ENCODE measurements at regions not wholly inside any gene's neighbourhood (a gene's known extent, or its start where the extent isn't known, plus 50 kb on each side); places are given as distances from the start of the nearest gene placed in this dataset.

DNA sequence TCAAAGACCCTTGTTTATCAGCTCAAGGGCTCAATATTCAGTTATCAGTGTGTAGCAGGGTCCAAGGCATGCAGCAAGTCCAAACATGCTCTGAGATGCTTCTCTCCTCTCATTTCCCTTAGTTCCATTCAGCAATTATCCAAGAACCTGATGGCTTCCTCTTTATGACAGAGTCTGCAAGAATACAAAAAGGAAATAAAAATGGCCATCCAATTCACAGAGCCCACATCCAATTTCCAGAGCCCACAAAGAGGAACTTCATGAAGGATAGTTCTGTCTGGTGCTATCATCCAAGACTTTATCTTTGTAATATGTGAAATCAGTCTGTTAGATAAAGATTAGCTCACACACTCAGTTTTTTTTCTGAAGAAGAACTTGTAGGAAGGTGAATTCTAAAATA lies 217.2 kb downstream of the LACC1 start:
- no peak for DNase-seq (ENCODE audit: low read depth in 2 of 2)

DNA sequence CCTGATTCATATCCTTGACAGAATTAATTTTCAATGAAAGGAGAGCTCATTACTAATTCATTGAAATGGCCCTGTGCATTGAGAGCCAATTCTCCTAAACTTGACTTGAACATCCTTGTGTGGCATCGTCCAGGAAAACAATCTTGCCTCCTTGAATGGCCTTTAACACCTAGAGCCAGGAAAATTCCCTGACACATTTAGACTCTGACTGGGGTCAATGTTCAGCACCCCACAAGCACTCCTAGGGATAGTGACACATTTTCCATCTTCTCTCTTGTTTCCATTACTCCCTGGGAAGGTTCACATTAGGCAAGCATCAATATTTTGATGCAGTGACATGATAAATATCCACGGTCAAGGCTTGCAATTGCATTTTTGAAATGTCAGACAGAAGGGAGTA lies 218.9 kb downstream of the LACC1 start:
- DNase-seq (ENCODE audit: low read depth in 2 of 2): no peak

DNA sequence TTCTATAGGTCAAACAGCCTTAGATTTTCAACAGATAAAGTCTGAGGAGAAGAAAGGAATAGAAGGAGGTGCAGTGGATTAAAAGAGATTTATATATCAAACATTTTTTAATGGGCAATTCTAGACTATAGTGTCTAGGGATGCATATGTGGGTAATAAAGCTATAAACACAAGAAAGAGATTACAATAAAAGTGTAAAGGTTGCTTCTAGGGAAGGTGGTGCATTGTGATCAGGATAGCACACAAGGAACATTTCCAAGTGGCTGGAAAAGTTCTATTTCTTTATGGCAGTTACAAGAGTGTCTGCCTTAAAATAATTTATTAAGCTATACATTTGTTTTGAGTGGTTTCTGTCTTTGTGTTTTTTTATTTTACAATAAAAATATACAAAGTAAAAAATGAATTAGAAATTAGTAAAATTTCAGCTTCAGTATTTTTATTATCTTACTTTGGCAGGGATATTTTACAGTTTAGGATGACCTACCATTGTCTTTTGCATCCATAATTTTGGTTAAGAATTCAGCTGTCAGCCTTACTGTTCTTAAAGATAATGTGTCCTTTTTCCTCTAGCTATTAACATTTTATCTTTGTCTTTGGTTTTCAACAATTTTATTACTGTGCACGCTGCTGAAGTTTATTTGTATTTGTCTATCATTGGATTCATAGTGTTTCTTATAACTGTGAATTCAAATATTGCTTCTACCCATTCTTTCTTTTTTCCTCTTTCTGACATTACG lies 221.8 kb downstream of the LACC1 start:
- DNase-seq (ENCODE audit: low read depth in 2 of 2): no peak

DNA sequence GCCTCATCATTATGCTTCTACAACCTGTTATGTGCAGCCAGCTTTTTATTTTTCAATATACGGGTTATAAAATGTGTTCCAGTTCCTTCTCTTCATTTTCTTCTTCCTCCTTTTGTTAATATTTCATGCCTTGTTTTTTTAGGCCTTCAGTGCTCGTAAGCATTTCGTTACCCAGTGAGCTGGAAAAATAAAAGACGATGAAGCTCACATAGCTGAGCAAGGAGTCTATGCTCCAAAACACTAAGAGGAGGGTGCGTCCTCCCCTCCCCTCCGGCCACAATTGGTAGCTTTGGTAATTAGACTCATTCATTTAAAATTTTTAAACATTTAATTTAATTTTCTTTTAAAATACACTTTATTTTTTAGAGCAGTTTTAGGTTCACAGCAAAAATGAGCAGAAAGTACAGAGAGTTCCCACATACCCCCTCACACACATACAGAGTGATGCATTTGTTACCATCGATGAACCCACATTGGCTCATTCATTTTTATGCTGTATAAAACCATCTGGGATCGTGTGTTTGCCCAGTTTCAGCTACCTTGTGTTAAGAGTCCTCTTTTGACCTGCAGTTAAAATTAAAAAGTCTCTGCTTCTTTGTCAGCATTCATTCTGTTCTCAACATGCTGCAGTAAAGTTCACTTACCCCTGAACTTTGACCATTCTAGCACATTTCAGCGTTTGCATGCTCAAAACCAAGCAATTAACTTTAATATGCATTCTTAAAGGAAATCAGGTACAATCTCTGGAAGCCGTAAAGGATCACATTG lies 223.9 kb downstream of the LACC1 start:
- no peak for DNase-seq (ENCODE audit: low read depth in 2 of 2)

DNA sequence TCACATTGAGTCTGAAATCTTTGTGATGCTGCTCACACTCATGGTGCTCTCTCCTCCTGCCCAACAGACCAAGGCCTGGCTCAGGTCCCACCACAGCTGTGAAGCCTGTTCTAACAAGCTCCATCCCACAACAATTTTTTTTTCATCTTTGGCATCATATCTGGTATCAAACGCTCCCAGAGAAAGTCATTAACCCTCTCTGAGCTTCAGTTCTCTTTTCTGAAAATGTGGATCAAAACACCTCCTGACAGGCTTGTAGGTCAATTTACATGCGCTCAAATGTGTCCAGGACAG lies 224.4 kb downstream of the LACC1 start:
- no peak for DNase-seq (ENCODE audit: low read depth in 2 of 2)

DNA sequence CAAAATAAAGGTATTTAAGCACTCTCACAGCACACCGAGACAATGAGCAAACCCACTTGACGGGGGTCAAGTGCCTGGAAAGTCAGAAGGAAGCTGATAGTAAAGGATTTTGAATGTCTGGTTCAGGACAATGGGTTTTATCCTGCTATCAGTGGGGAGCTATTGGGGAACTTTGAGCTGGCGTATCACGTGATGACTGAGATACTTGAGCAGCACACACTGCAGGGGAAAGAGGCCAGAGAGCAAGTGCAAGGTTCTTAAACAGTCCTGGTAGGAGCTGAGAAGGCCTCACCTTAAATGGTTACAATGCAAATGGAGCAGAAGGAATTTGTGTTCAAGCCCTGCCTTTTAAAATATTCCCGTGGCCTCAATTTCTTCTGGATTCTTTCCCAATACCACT lies 225.3 kb downstream of the LACC1 start:
- no peak for DNase-seq (ENCODE audit: low read depth in 2 of 2)

DNA sequence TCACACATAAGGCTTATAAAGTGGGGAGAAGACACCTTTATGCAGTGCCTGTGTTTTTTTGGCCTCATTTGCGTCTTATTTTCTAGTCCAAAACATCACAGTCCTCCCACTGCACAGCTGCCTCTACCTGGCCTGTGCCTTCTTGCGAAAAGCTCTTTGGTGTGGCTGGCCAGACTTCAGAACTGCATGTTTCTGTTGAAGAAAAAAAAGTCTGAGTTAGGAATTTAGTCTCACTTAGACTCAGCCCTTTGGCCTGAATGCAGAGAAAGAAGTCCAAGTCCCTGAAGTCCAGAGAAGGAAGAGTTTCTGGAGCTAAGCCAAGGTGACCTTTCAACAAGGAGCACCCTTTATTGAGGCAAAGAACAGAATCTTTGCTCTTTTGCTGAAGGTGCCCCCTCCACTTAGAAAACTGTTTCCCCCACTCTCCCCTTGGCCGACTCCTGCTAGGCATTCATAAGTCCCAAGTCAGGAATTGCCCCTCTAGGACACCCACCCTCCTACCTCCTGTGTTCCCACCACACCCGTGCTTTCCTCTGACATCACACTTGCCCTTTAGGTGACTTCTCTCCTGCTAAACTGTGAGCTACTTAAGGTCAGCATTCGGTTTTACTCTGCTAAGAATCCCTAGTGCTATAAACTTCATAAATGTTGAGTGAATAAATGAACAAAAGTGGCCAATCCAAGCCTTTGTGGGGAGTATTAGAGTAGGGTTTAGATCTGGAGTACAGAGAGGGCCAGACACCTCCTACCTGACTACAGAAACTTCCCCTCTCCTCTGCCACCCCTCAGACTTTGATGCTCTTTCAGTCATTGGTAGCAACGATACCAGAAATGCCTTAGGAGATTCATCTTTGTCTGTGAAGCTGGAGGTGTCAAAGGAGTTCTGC lies 226.8 kb downstream of the LACC1 start:
- DNase-seq (ENCODE audit: low read depth in 2 of 2): no peak

DNA sequence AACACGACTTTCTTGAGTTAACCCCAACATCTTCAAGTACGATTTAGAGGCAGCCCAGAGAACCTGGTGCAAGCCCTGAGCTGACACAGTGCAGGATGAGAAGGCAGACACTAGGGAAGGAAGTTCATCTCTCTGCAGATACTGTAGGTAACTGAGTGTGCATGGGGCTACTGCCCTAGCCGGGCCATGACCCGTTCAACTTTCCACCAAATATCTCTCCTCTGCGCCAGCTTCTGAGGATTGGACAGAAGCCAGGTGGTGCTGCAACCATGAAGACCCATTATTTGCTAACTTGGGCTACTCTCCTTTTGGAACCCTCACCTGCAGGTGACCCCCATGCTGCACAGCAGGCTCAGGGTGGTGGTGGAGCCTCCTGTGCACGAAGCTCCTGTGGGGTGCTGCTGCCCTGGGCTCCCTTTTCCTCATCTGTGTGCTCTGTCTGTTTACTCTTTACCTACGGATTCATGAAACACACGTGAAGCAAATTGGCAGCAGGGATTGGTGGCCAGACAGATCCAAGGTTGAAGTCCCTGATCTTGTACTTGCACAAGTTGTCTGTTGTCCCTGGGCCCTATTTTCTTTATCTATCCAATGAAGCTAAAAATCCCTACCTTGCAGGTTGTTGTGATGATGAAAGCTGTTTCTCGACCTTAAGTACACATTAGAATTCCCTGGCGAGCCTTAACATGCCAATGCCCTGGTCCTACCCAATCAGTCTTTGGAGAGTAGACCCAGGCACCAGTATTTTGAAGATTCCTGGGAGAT lies 227.8 kb downstream of the LACC1 start:
- DNase-seq (ENCODE audit: low read depth in 2 of 2): no peak

DNA sequence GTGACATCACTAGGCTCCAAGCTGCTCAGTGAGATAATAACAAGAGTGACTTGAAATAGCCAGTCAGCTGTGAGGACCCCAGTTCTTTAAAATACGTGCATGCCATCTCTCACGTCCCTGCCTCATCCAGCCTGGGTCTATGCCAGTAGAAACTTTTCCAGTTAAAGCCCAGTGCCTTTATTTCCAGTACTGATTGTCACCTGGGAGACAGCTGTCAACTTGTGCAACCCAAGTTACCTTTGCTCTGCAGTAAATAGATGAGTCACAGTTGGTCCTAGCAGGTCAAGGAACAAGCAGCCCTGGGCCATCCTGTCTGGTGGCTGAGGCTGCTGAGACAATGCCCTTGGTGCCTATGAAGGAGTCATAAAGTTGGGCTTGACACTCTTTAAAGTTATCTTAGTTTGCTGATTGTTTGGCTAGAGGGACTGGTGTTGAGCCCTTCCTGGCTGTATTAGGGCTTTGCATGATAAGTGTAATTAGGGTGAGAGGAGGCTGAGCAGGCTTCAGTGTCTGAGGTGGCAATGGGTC lies 228.7 kb downstream of the LACC1 start:
- DNase-seq (ENCODE audit: low read depth in 2 of 2): no peak

DNA sequence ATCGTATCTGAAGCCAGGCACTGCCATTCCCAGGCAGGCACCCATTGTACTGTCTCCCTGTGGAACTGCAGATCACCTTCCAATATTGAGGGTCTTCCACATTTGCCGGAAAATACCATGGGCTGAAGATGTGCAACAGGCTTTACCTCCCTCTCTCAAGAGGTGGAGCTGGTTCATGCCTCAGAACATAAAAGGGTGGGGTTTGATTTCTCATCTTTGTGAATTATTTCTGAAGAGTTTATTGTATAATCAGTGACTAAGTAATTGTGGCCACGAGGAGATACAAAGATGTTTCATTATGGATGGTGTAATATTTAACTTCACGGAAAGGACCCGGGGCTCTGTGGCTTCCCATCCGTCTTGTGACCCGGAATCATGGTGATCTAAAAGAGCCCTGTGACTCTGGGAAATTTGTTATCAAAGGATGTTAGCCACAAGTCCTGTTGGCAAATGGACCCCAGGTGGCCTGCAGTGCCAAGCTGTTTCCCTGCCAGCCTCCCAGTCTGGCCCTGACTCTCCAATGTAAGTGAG lies 230.5 kb downstream of the LACC1 start:
- DNase-seq (ENCODE audit: low read depth in 2 of 2): no peak

DNA sequence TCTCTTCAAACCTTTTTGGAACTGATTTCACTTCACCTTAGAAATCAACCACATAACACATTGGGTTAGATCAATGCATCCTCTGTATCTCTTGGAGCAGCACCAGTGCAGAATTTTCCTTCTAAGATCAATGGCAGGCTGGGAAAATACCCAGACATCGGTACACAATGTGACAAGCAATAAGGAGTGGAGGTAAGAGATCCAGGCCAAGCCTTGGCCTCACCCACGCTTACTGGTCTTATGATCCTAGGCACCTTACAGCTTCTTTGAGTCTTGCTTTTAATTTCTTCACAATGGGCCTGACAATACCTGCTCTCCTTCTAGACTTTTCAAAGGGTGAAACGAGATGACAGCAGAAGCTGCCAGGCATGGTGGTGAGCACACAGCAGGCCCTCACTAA lies 232.0 kb downstream of the LACC1 start:
- DNase-seq (ENCODE audit: low read depth in 2 of 2): no peak

DNA sequence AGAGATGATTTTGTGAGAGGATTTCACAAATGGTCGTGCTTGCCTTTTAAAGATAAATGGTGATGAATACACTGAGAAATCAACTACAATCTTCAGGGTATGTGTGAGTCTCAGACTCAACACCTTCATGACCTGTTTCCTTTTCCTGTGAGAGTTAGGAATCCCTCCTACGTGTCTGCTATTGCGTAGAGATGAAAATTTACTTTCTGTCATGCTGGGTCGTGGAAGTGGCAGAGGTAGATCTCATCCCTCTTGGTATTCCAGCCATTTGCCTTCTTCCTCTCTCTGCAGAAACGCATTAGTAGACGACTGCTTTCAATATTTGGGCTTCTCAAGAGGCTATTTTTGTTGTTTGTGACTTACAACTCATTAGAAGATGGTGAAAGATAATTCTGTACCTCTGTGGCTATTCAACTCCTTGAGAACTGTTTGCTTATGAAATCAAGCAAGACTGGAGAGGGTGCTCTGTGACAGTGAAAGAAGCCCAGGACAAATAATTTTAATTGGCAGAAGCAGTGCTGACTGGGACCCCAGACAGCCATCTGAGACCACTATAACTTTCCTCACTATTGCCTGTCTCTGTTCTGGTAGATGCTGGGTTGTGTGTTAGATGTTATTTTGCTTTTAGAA lies 233.1 kb downstream of the LACC1 start:
- no peak for DNase-seq (ENCODE audit: low read depth in 2 of 2)

DNA sequence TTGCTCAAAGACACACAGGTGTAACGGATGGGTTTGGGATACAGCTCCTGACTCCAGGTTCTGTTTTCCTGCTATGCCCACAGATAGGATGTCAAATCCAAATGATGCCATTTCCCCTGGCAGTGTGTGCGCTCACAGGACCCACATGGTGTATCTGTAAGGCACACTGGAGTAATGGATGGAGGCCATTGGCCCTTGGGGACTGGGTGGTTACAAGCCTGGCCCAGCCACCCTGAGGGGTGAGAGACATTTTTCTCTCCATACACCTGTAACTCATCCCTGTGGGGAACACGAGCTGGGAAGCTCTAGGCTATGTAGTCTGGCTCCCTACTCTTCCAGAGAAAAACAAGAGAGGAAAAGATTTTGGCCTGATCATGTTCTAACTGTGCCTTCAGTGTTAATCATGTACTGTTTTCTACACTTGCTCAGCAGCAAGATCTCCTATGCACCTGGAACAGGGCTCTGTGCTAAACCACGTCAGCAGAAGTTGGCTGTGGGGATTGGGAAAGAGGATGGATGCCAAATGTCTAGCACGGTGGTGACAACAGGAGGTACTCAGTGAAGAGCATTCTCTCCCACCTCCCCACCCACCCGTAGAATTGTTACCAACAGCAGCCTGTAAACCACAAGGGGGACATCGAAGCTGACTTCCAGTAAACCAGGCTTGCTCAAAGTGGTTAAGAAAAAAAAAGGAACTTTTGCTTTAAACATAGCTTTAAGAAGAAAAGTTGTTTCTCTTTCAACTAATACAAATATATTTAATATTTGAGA lies 237.0 kb downstream of the LACC1 start:
- DNase-seq (ENCODE audit: low read depth in 2 of 2): no peak

DNA sequence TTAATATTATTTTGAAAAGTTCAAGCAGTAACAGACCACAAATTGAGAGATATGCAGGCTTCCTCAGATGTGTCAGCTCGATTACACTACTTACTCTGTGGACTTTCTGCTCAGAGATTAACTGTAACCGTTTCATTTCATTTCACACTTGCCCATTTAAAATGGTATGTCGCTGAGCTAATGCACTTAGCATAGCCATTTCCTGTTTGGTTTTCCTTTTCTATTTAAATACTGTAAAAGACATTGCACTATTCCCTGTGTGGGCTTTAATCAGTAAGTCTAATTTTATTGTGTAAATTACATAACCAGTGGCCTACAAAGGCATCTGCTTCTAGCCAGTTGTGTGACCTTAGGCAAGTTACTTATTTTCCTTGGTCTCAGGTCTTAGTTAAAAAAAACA lies 237.6 kb downstream of the LACC1 start:
- DNase-seq (ENCODE audit: low read depth in 2 of 2): no peak

DNA sequence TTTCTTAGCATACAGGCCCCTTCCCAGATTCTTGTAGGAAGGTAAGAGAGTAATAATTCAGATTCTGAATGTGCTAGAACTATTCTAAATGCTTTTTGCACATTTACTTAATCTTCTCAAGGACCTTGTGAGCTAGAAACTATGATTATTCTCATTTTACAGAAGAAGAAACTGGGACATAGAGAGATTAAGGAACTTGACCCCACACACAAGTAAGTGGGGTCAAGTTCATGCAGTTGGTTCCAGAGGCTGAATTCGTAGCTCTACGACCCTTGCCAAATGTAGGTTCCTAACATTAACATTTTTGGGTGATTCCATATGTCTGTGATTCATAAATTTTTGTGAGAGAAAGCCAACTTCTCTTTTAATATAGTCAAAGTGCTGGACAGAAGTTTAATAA lies 238.1 kb downstream of the LACC1 start:
- DNase-seq (ENCODE audit: low read depth in 2 of 2): no peak

DNA sequence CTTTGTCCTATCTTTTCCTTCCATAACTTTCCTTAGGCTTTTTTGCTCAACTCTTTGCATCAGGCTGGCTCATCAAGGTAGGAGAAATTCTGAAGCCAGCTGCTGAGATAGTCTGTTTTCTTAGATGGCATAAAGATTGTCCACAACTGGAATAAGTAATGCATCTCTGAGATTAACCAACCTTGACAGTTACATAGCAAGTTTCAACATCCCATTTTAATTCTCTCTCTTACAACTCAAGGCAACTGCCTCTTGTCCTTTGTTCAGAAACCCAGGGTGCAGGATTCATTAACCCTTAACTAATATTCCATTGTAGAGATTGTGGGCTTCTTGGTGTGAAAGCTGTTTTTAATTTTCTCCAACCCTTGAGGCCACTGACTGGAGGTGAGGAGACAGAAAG lies 239.2 kb downstream of the LACC1 start:
- DNase-seq (ENCODE audit: low read depth in 2 of 2): no peak

DNA sequence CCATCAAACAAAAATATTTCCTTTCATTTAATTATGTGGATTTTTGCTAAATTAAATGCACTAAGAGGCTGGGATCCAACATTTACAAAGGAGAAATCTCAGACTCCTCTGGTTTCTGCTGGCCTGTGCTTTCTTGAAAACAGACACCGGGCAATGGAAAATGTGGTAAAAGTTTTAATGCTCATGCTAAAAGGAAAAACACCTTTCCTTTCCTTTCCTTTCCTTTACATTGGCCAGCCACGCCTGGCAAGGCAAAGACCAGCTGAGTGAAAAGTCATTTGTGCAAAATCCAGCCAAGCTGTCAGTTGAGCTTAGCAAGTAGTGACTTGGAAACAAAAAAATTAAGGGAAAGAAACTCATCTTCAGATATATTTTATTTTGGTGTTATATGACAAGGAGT lies 240.3 kb downstream of the LACC1 start:
- DNase-seq (ENCODE audit: low read depth in 2 of 2): no peak

DNA sequence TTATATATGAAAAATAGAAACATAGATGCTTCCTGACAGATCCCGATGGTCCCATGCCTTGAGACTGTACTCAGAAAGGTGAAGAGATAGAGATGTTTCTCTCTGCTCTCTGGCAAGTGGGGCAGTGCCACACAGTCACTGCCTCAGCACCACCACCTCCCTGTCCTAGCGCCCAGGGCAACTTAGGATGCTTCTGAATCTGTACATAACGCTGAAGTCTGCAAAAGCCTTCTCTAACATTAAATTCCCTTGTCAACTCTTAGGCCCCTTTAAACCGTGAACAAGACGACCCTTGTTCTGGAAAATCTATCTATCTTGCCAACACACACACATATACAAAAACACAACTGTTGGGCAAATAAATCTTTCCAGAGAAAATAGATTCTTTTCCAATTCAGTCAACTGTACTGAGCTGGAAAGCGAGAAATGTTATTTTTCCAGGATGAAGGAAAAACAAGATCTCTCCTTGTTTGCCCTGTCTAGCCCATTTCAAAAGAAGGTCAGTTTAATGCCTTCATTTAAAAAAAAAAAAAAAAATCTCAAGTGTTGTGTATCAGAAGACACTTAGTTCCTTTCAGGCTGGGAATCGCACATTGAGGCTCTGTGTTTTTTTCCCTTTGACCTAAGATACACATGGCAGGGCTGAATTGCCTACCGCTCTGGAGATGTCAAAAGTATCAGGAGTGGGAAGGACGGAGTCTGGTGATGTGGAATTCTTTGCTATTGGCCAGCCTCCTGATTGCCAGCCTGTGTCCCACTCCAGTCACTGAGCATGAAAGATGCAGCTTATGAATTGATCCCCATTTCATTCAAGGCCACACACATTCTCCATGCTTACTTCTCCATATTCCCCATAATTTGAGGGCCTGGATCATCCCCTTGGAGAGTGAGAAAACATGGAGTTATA lies 241.4 kb downstream of the LACC1 start:
- DNase-seq (ENCODE audit: low read depth in 2 of 2): no peak

DNA sequence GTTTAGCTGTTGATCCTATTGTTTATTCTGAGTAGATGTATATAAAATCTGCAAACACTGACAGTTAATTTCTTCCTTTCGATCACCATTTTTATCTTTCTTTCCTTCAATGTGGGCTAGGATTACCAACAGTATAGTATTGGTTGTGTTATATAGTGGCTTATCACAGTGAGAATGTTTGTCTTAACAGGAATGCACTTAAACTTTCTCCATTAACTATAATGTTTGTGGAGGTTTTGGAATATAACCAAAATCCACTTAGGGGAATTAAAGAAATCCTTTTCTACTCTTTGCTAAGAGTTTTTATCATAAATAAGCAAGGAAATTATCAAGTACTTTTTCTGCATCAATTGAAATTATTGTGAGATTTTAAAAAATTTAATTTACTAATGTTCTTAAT lies 244.6 kb downstream of the LACC1 start:
- no peak for DNase-seq (ENCODE audit: low read depth in 2 of 2)
